ENCODE measurements at regions not wholly inside any gene's neighbourhood (a gene's known extent, or its start where the extent isn't known, plus 50 kb on each side); places are given as distances from the start of the nearest gene placed in this dataset.

DNA sequence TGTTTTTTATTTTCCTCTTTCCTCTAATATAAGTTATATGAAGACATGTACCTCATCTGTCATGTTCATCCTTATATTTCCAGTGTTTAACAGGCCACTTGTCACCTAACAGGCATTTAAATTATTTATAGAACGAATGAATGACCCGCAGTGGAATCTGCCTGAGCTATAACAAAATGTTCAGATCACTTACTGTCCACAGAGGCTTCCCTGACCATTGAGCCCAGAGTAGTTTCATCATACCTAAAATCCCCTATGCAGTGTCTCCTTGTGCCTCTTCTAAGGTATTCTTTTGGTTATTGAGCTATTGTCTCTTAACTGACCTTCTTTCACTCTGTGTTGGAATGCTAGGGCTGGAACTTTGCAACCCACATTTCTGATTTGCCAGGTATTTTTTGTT, 748.5 kb downstream of the NTRK3 start:
- no peaks in the 10 kb centered on the region for H3K4me1 ChIP-seq
- TF ChIP-seq, protein P1, sequence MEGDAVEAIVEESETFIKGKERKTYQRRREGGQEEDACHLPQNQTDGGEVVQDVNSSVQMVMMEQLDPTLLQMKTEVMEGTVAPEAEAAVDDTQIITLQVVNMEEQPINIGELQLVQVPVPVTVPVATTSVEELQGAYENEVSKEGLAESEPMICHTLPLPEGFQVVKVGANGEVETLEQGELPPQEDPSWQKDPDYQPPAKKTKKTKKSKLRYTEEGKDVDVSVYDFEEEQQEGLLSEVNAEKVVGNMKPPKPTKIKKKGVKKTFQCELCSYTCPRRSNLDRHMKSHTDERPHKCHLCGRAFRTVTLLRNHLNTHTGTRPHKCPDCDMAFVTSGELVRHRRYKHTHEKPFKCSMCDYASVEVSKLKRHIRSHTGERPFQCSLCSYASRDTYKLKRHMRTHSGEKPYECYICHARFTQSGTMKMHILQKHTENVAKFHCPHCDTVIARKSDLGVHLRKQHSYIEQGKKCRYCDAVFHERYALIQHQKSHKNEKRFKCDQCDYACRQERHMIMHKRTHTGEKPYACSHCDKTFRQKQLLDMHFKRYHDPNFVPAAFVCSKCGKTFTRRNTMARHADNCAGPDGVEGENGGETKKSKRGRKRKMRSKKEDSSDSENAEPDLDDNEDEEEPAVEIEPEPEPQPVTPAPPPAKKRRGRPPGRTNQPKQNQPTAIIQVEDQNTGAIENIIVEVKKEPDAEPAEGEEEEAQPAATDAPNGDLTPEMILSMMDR (IDR thresholded peaks at IDR 0.05), result no peak
- intact Hi-C loops (cut with DNase I), result no loop called here

GRCh38 chr15:87502173-87502572, 754.4 kb downstream of the NTRK3 start:
- Histone ChIP-seq H3K4me3 (no peak overlapping the region), H3K36me3 (no peaks in the 10 kb centered on the region), H3K4me1 (no peaks in the 10 kb centered on the region), H3K27ac (no peak overlapping the region), H3K9me3 (no peaks in the 10 kb centered on the region), H3K27me3 (no peaks in the 10 kb centered on the region)
- no peak for DNase-seq (ENCODE audit: low spot score in 2 of 2)
- intact Hi-C loops (cut with DNase I), result no loop called here
- TF ChIP-seq, protein P1 (IDR thresholded peaks at IDR 0.05), result no peak

More for the DNA sequence above, 748.5 kb downstream of the NTRK3 start:
- no peak overlapping the region for H3K27ac ChIP-seq
- no peaks in the 10 kb centered on the region for H3K27me3 ChIP-seq
- H3K36me3 ChIP-seq, result no peaks in the 10 kb centered on the region
- no peak for DNase-seq (ENCODE audit: low spot score in 2 of 2)
- no peaks in the 10 kb centered on the region for H3K9me3 ChIP-seq
- H3K4me3 ChIP-seq, result no peak overlapping the region

DNA sequence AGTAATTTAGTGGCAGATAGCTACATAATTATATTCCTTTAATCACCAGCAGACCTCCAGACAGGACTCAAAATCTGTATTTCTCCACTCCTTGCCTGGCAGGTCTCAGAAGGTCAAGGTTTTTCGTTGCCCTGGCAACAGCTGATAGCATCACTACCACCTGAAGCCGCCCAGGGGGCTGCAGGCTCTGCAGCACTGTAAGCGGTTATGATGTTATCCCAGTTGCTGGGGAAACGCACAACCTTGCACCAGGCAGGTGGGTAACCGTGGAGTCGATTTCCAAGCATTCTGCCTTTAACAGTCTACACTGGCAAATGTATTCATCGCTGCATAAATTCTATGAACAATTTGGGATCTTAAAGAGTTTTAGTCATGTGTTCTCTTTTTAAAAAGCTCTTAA, 756.3 kb downstream of the NTRK3 start:
- Histone ChIP-seq H3K9me3 (no peaks in the 10 kb centered on the region), H3K27ac (no peak overlapping the region), H3K4me1 (peaks cover 0 to 4% of the 10 kb centered on the region in 2 donors), H3K36me3 (no peaks in the 10 kb centered on the region), H3K27me3 (no peaks in the 10 kb centered on the region), H3K4me3 (no peak overlapping the region)
- TF ChIP-seq, protein P1 (IDR thresholded peaks at IDR 0.05), result no peak
- DNase-seq (ENCODE audit: low spot score in 2 of 2), result no peak
- intact Hi-C loops (cut with DNase I), result no loop called here

DNA sequence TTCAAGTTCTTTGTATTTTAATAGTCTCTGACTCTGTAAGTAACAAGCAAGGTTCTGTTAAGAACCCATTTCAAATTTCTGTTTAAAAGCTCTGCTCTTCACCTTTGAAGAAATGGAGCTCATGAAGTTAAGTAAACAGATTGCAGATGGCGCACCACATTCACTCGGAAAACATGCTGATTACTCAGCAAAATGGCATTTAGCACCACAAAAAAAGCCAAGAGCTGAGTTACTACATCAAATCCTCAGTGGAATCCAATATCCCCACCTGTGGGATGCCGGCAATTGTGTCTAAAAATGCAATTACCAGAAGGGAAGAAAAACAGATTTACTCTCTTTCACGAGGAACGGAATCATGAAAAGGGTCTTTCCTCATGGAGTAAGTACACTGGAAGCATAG, 758.0 kb downstream of the NTRK3 start:
- Histone ChIP-seq H3K9me3 (no peaks in the 10 kb centered on the region), H3K27ac (no peak overlapping the region), H3K4me3 (no peak overlapping the region), H3K4me1 (peaks cover 0 to 4% of the 10 kb centered on the region in 2 donors), H3K36me3 (no peaks in the 10 kb centered on the region), H3K27me3 (no peaks in the 10 kb centered on the region)
- TF ChIP-seq, protein P1 (IDR thresholded peaks at IDR 0.05), result no peak
- DNase-seq (ENCODE audit: low spot score in 2 of 2), result no peak
- intact Hi-C loops (cut with DNase I), result no loop called here

DNA sequence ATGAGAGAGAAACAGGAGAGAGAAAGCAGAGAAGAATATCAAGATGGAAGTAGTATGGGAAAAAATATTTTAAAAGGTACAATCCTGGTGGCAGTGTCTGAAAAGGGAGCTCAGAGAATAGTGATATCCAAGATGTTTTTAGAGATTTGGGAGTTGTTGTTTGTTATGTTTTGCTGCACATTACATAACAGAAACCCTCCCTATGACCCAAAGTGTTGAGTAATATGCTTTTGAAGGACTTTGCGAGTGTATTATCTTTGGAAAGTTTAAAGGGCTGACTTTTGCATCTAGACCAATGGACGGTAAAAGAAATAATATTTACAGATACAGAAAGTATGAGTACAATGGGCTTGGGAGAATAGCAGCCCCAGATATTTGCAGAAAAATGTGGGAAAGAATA, 759.7 kb downstream of the NTRK3 start:
- DNase-seq (ENCODE audit: low spot score in 2 of 2), result no peak
- intact Hi-C loops (cut with DNase I), result no loop called here
- no peaks in the 10 kb centered on the region for H3K27me3 ChIP-seq
- no peaks in the 10 kb centered on the region for H3K9me3 ChIP-seq
- H3K27ac ChIP-seq, result no peak overlapping the region
- TF ChIP-seq, protein P1 (IDR thresholded peaks at IDR 0.05), result no peak
- H3K4me3 ChIP-seq, result no peak overlapping the region
- H3K36me3 ChIP-seq, result no peaks in the 10 kb centered on the region
- H3K4me1 ChIP-seq, result peaks cover 0 to 11% of the 10 kb centered on the region in 2 donors

DNA sequence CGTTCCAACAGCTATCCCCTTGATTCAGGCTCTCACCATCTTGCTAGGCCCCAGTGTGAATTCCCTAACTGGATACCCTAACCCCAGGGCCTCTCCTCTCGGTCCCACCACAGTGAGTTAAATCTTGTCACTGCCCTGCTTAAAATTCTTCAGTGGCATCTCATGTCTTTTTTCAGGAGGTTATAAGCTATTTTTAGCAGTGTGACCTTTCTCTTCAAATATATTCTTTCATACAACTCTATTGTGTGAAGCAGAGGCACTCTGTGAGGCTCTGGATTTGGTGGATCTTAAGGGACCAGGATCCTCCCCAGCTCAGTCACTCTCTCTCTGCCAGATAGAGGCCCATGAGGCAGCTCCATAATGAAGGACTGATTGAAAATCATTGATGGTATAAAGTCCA, 760.4 kb downstream of the NTRK3 start:
- no peak for DNase-seq (ENCODE audit: low spot score in 2 of 2)
- intact Hi-C loops (cut with DNase I), result no loop called here
- no peaks in the 10 kb centered on the region for H3K9me3 ChIP-seq
- H3K27ac ChIP-seq, result no peak overlapping the region
- TF ChIP-seq, protein P1 (IDR thresholded peaks at IDR 0.05), result no peak
- H3K36me3 ChIP-seq, result no peaks in the 10 kb centered on the region
- H3K4me3 ChIP-seq, result no peak overlapping the region
- H3K4me1 ChIP-seq, result peaks cover 0 to 11% of the 10 kb centered on the region in 2 donors
- no peaks in the 10 kb centered on the region for H3K27me3 ChIP-seq

Measured in ascending aorta (tissue), 2 donors.